CD14-positive monocyte (primary cell): ENCODE measurements at regions not wholly inside any gene's neighbourhood (a gene's known extent, or its start where the extent isn't known, plus 50 kb on each side); places are given as distances from the start of the nearest gene placed in this dataset.

Experiments used
- DNase-seq, 3 donors: peaks; one replicate each; pipeline ENCODE4 v3.0.0-alpha.2; 2011 to 2022
- H2AFZ ChIP-seq: 2 replicates; pipeline ENCODE4 v1.6.0; 2012; ENCODE audit warnings: mild to moderate bottlenecking, low read depth, low read length, inconsistent platforms; ENCODE audit not compliant: insufficient read depth, poor library complexity, severe bottlenecking
- H3K27ac ChIP-seq, 2 donors: 1 replicate in 1 of 2; 2 replicates in 1 of 2; pipeline ENCODE4 v1.5.1; 2012 to 2013; ENCODE audit warnings: low read length in 2 of 2, control low read depth in 1 of 2, inconsistent platforms in 1 of 2, low read depth in 1 of 2, mild to moderate bottlenecking in 1 of 2
- H3K27me3 ChIP-seq, 2 donors: one replicate each; pipeline versions ENCODE4 v1.6.0 to v1.6.1; 2011 to 2013; ENCODE audit warnings: low read length in 2 of 2; ENCODE audit not compliant: control insufficient read depth in 2 of 2, insufficient read depth in 2 of 2
- H3K36me3 ChIP-seq, 2 donors: replicated peaks in 1 of 2; 1 replicate in 1 of 2; 2 replicates in 1 of 2; pipeline versions ENCODE4 v1.5.1 to v1.6.1; 2012 to 2013; ENCODE audit warnings: low read length in 2 of 2, control low read depth in 1 of 2, inconsistent platforms in 1 of 2, mild to moderate bottlenecking in 1 of 2; ENCODE audit not compliant: insufficient read depth in 2 of 2, control insufficient read depth in 1 of 2
- H3K4me1 ChIP-seq, 2 donors: 1 replicate in 1 of 2; 2 replicates in 1 of 2; pipeline versions ENCODE4 v1.5.1 to v1.6.1; 2012 to 2013; ENCODE audit warnings: low read length in 2 of 2, control low read depth in 1 of 2, inconsistent platforms in 1 of 2, mild to moderate bottlenecking in 1 of 2, moderate library complexity in 1 of 2; ENCODE audit not compliant: insufficient read depth in 2 of 2, control insufficient read depth in 1 of 2
- H3K4me2 ChIP-seq: replicated peaks from 2 replicates; pipeline ENCODE3; 2012; ENCODE audit warnings: low read length, moderate library complexity, mild to moderate bottlenecking; ENCODE audit not compliant: poor library complexity, severe bottlenecking; ENCODE audit errors: extremely low read depth
- H3K4me3 ChIP-seq, 3 experiments: fragments of 200-600 bp in 1 of 3; sonication (generic) in 1 of 3; replicated peaks in 1 of 3; 1 replicate in 2 of 3; 2 replicates in 1 of 3; pipeline ENCODE4 v1.5.1; 2011 to 2013; ENCODE audit warnings: low read length in 3 of 3, mild to moderate bottlenecking in 3 of 3, control low read depth in 2 of 3, low read depth in 2 of 3, inconsistent platforms in 1 of 3, moderate library complexity in 1 of 3
- H3K79me2 ChIP-seq: 2 replicates; pipeline ENCODE4 v1.6.0; 2012; ENCODE audit warnings: mild to moderate bottlenecking, control low read depth, inconsistent platforms, low read length, moderate library complexity; ENCODE audit not compliant: insufficient read depth
- H3K9ac ChIP-seq: 2 replicates; pipeline ENCODE4 v1.6.0; 2017; ENCODE audit warnings: low read length, mild to moderate bottlenecking; ENCODE audit not compliant: insufficient read depth, poor library complexity, severe bottlenecking
- H3K9me3 ChIP-seq, 2 donors: replicated peaks in 1 of 2; 1 replicate in 1 of 2; 2 replicates in 1 of 2; pipeline versions ENCODE4 v1.5.1 to v1.6.1; 2012 to 2013; ENCODE audit warnings: low read length in 2 of 2, control low read depth in 1 of 2; ENCODE audit not compliant: control insufficient read depth in 1 of 2, insufficient read depth in 1 of 2
- H4K20me1 ChIP-seq: 2 replicates; pipeline ENCODE4 v1.6.0; 2012; ENCODE audit warnings: mild to moderate bottlenecking, low read length, control low read depth, moderate library complexity; ENCODE audit not compliant: insufficient read depth
- H3K27ac Mint-ChIP-seq, 7 donors: one replicate each; pipeline ENCODE4 v1.8.0; 2020; ENCODE audit warnings: mild to moderate bottlenecking in 7 of 7, mixed read lengths in 7 of 7, moderate library complexity in 6 of 7, inconsistent platforms in 2 of 7
- H3K27me3 Mint-ChIP-seq, 3 donors: one replicate each; pipeline ENCODE4 v1.8.0; 2021 to 2022; ENCODE audit warnings: low read depth in 3 of 3, mild to moderate bottlenecking in 3 of 3, mixed read lengths in 3 of 3, moderate library complexity in 3 of 3, inconsistent platforms in 1 of 3
- H3K36me3 Mint-ChIP-seq, 2 donors: one replicate each; pipeline ENCODE4 v1.8.0; 2020; ENCODE audit warnings: mixed read lengths in 2 of 2, inconsistent platforms in 1 of 2, mild to moderate bottlenecking in 1 of 2
- H3K4me1 Mint-ChIP-seq: one replicate; pipeline ENCODE4 v1.8.0; 2020; ENCODE audit warnings: mild to moderate bottlenecking, mixed read lengths
- H3K4me3 Mint-ChIP-seq, 2 donors: one replicate each; pipeline ENCODE4 v1.8.0; 2020; ENCODE audit warnings: mild to moderate bottlenecking in 2 of 2, mixed read lengths in 2 of 2, moderate library complexity in 1 of 2
- H3K9me3 Mint-ChIP-seq, 7 donors: one replicate each; pipeline ENCODE4 v1.8.0; 2020 to 2022; ENCODE audit warnings: mixed read lengths in 7 of 7, mild to moderate bottlenecking in 6 of 7, moderate library complexity in 6 of 7, inconsistent platforms in 2 of 7
- WGBS: methylation state at CpG from one replicate; pipeline ENCODE4 v1.1.5; 2013; ENCODE audit warnings: missing lambda C conversion rate; ENCODE audit not compliant: insufficient coverage; 5-methylcytosine and 5-hydroxymethylcytosine counted together
- intact Hi-C, 2 donors: fragments of 100-400 bp; cut with micrococcal nuclease; formaldehyde crosslinking; loops; one replicate each; pipeline versions ENCODE4 v1.15.0 to v1.15.1; 2023
- TF ChIP-seq, protein P1 (sequence below): fragments of 200-600 bp; IDR thresholded peaks from one replicate; pipeline ENCODE4 v1.8.0; 2022; ENCODE audit warnings: antibody characterized with exemption, mild to moderate bottlenecking

DNA sequence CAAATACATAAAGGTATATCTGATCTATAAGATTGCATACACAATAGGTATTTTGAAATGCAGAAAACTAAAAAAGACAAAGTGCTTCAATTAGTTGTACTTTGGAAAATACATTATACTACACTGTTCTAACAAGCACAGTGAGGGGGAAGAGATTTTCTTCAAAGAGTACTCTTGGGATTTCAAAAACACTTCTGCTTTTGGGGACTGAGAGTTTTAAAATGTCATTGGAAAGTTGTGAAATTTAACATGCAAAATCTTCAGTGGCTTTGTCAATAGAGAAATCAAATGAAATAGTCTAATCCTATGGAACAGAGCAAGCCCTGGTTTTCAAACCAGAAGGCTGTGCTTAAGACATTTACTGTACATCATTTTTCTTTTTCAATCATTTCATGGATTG is 322.2 kb upstream of the SEMA6D start:
- peaks cover 0 to 4% (median 0%) of the 10 kb centered on the region in 7 donors for H3K9me3 Mint-ChIP-seq
- H3K36me3 Mint-ChIP-seq, result no peaks in the 10 kb centered on the region
- Histone ChIP-seq H3K36me3 (no peaks in the 10 kb centered on the region), H3K9me3 (no peaks in the 10 kb centered on the region), H2AFZ (no peak overlapping the region), H4K20me1 (no peaks in the 10 kb centered on the region), H3K4me1 (peaks cover 0 to 7% of the 10 kb centered on the region in 2 donors), H3K27me3 (no peaks in the 10 kb centered on the region), H3K9ac (no peak overlapping the region), H3K79me2 (no peaks in the 10 kb centered on the region), H3K4me2 (no peak overlapping the region), H3K4me3 (no peak overlapping the region), H3K27ac (no peak overlapping the region)
- no peak overlapping the region for H3K27ac Mint-ChIP-seq
- intact Hi-C loops, result no loop called here
- no peak overlapping the region for H3K4me3 Mint-ChIP-seq
- H3K27me3 Mint-ChIP-seq, result peaks cover 0 to 2% (median 0%) of the 10 kb centered on the region in 3 donors
- no peak for DNase-seq
- TF ChIP-seq, protein P1, sequence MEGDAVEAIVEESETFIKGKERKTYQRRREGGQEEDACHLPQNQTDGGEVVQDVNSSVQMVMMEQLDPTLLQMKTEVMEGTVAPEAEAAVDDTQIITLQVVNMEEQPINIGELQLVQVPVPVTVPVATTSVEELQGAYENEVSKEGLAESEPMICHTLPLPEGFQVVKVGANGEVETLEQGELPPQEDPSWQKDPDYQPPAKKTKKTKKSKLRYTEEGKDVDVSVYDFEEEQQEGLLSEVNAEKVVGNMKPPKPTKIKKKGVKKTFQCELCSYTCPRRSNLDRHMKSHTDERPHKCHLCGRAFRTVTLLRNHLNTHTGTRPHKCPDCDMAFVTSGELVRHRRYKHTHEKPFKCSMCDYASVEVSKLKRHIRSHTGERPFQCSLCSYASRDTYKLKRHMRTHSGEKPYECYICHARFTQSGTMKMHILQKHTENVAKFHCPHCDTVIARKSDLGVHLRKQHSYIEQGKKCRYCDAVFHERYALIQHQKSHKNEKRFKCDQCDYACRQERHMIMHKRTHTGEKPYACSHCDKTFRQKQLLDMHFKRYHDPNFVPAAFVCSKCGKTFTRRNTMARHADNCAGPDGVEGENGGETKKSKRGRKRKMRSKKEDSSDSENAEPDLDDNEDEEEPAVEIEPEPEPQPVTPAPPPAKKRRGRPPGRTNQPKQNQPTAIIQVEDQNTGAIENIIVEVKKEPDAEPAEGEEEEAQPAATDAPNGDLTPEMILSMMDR, result no peak
- H3K4me1 Mint-ChIP-seq, result no peaks in the 10 kb centered on the region

DNA sequence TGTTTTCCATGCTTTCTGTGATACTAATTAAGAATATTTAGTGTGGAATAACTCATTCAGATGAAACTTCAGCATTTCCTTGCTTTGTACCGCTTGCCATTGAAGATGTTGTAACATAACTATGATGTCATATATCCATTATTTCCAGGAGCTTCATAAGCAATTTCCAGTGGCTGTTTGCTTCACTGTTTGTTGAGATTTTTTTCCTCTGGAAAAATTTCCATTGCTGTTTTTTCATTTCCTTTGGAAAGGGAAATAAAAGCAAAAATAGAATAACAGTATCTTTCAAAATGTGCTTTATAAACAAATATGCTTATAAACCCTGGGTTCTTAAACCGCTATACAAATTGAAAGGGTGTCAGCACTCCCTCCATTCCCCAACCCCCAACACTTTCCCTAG is 319.6 kb upstream of the SEMA6D start:
- WGBS, result 100% methylated on average over 1 of the region's 2 CpGs
- Histone ChIP-seq H3K79me2 (no peaks in the 10 kb centered on the region), H3K27me3 (no peaks in the 10 kb centered on the region), H3K9me3 (no peaks in the 10 kb centered on the region), H3K36me3 (no peaks in the 10 kb centered on the region), H2AFZ (no peak overlapping the region), H3K27ac (no peak overlapping the region), H3K4me1 (peaks cover 0 to 7% of the 10 kb centered on the region in 2 donors), H3K4me2 (no peak overlapping the region), H3K9ac (no peak overlapping the region), H3K4me3 (no peak overlapping the region), H4K20me1 (no peaks in the 10 kb centered on the region)
- Mint-ChIP-seq H3K4me3 (no peak overlapping the region), H3K27me3 (no peaks in the 10 kb centered on the region), H3K36me3 (no peaks in the 10 kb centered on the region), H3K4me1 (no peaks in the 10 kb centered on the region), H3K27ac (no peak overlapping the region), H3K9me3 (peaks cover 0 to 4% (median 0%) of the 10 kb centered on the region in 7 donors)
- intact Hi-C loops, result no loop called here
- TF ChIP-seq, protein P1, result no peak
- no peak for DNase-seq
